ENCODE measurements at regions not wholly inside any gene's neighbourhood (a gene's known extent, or its start where the extent isn't known, plus 50 kb on each side); places are given as distances from the start of the nearest gene placed in this dataset.

DNA sequence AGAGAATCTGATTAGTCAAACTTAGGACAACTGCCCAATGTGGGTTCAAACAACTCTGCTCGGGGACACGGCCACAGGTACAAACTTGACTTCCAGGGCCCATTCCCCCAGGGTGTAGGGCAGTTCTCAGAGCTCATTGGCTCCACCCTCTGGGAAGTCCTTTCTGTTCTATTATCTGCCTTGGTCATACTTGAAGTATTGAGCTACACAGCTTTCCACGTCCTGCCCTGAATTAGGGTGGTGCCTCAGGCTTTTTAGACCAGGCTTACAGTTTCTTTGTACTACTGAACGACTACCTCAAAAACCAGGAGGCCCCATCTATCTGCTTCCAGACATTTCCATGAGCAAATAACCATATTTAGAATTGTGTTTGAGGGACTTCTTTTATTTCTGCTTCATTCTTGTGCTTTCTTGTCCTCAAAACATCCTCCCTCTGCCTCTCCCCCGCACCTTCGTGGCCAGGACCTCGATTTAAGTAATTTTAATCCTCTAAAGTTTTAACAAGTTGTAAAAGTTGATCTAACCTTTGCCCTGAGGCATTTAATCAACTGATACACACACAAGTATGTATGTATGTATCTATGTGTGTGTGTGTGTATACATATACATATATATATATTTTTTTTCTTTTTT is 281.7 kb upstream of the AMIGO2 start:
- Histone ChIP-seq H3K14ac (replicated peaks; ENCODE audit: low read depth, low read length) (no peak overlapping the region), H3K27ac (ENCODE audit: insufficient read depth, low read length) (no peak overlapping the region), H3K9ac (ENCODE audit: low read depth, low read length) (no peak overlapping the region), H3K56ac (ENCODE audit: extremely low read depth, insufficient read depth, low read length) (no peak overlapping the region), H3K79me1 (ENCODE audit: low read depth in 1 of 2, low read length in 2 of 2) (no peaks in the 10 kb centered on the region), H3K18ac (ENCODE audit: low read depth, low read length) (no peak overlapping the region), H3K4me2 (ENCODE audit: low read depth, low read length) (no peak overlapping the region), H3K36me3 (ENCODE audit: control insufficient read depth, insufficient read depth, low read length) (no peaks in the 10 kb centered on the region), H2BK20ac (ENCODE audit: low read depth, low read length) (no peak overlapping the region), H3K4me3 (ENCODE audit: insufficient read depth, low read depth, low read length) (no peak overlapping the region), H2BK5ac (ENCODE audit: low read depth, low read length, poor library complexity, severe bottlenecking) (no peak overlapping the region), H2AK5ac (ENCODE audit: low read depth, low read length) (no peak overlapping the region), H2BK15ac (ENCODE audit: low read depth, low read length) (no peak overlapping the region), H3K27me3 (ENCODE audit: control insufficient read depth, insufficient read depth, low read length) (no peaks in the 10 kb centered on the region), H2AFZ (replicated peaks; ENCODE audit: low read length, poor library complexity) (no peak overlapping the region), H4K8ac (ENCODE audit: low read depth in 2 of 2, low read length in 2 of 2) (no peak overlapping the region), H3K4ac (ENCODE audit: low read depth, low read length) (no peak overlapping the region), H2BK120ac (ENCODE audit: low read depth, low read length) (no peak overlapping the region), H4K20me1 (ENCODE audit: insufficient read depth, low read length) (no peaks in the 10 kb centered on the region), H3K23ac (ENCODE audit: low read depth, low read length) (no peak overlapping the region), H4K91ac (ENCODE audit: insufficient read depth, low read depth, low read length) (no peak overlapping the region), H3K9me1 (ENCODE audit: insufficient read depth, low read length) (no peaks in the 10 kb centered on the region; the same call in 1 of the 2 replicates), H3K9me3 (ENCODE audit: control insufficient read depth, insufficient read depth, low read length) (no peaks in the 10 kb centered on the region), H2AK9ac (replicated peaks; ENCODE audit: low read depth, low read length, poor library complexity) (no peak overlapping the region), H4K5ac (ENCODE audit: low read depth, low read length) (no peak overlapping the region), H3K4me1 (ENCODE audit: control insufficient read depth, insufficient read depth, low read length) (no peaks in the 10 kb centered on the region; the same call in 1 of the 2 replicates)
- DNase-seq (no peak), ATAC-seq (ENCODE audit: low read depth) (no peak)
- ChIA-PET POLR2A (ENCODE audit: unreplicated experiment) (no interaction called here), CTCF (no interaction called here)
- TF ChIP-seq NFE2L2 (IDR thresholded peaks at IDR 0.05; ENCODE audit: low read depth, low read length) (no peak), POLR2A (IDR thresholded peaks at IDR 0.05; ENCODE audit: low read depth, low read length) (no peak), RFX5 (IDR thresholded peaks at IDR 0.05; ENCODE audit: low read depth, low read length) (no peak), MAZ (IDR thresholded peaks at IDR 0.05; ENCODE audit: borderline replicate concordance, low read depth, low read length) (no peak), FOS (IDR thresholded peaks at IDR 0.05; ENCODE audit: low read depth, low read length) (no peak), MXI1 (IDR thresholded peaks at IDR 0.05; ENCODE audit: borderline replicate concordance, low read depth, low read length) (no peak)
- TF ChIP-seq, protein P1, sequence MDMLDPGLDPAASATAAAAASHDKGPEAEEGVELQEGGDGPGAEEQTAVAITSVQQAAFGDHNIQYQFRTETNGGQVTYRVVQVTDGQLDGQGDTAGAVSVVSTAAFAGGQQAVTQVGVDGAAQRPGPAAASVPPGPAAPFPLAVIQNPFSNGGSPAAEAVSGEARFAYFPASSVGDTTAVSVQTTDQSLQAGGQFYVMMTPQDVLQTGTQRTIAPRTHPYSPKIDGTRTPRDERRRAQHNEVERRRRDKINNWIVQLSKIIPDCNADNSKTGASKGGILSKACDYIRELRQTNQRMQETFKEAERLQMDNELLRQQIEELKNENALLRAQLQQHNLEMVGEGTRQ (IDR thresholded peaks at IDR 0.05; ENCODE audit: low read depth, low read length), result no peak
- BruUV-seq (replicated peaks), result no TSS peak
- intact Hi-C loops (cut with micrococcal nuclease), result no loop called here
- dilution Hi-C loops (cut with HindIII; ENCODE audit: low sequenced_read_pairs, unreplicated experiment), result no loop called here
- WGBS, 2 experiments (ENCODE audit: extremely low coverage in 2 of 2, insufficient read length in 1 of 2), result 83% methylated on average over 2 of the region's 7 CpGs; no CpG with 5 or more reads in 1 of the 2 experiments
- in situ Hi-C loops (cut with MboI; ENCODE audit: low sequenced_read_pairs), result no loop called here
